ACC112 (cell line): ENCODE measurements at regions not wholly inside any gene's neighbourhood (a gene's known extent, or its start where the extent isn't known, plus 50 kb on each side); places are given as distances from the start of the nearest gene placed in this dataset.

ENCODE experiments used
- H2AFZ ChIP-seq: fragments of 200-600 bp; sonication (generic); one replicate; pipeline ENCODE4 v1.6.0; 2017; ENCODE audit warnings: antibody characterized with exemption, low read length; ENCODE audit not compliant: unreplicated experiment
- H3K27ac ChIP-seq: fragments of 200-600 bp; sonication (generic); 2 replicates; pipeline ENCODE4 v1.5.1; 2014; ENCODE audit warnings: low read depth, mild to moderate bottlenecking, antibody characterized with exemption, low read length, moderate library complexity
- H3K27me3 ChIP-seq: fragments of 200-600 bp; sonication (generic); 2 replicates; pipeline ENCODE4 v1.6.1; 2014; ENCODE audit warnings: mild to moderate bottlenecking, antibody characterized with exemption, low read length, moderate library complexity, mixed read lengths; ENCODE audit not compliant: insufficient read depth
- H3K36me3 ChIP-seq: fragments of 200-600 bp; sonication (generic); 2 replicates; pipeline ENCODE4 v1.6.1; 2016; ENCODE audit warnings: mild to moderate bottlenecking, antibody characterized with exemption, low read length, moderate library complexity, mixed read lengths; ENCODE audit not compliant: insufficient read depth
- H3K4me1 ChIP-seq: fragments of 200-600 bp; sonication (generic); one replicate; pipeline ENCODE4 v1.6.1; 2016; ENCODE audit warnings: low read length, mixed read lengths; ENCODE audit not compliant: insufficient read depth, unreplicated experiment, control insufficient read depth
- H3K4me3 ChIP-seq: fragments of 200-600 bp; sonication (generic); 2 replicates; pipeline ENCODE4 v1.5.1; 2014; ENCODE audit warnings: mild to moderate bottlenecking, low read depth, low read length
- H3K79me2 ChIP-seq: fragments of 200-600 bp; sonication (generic); one replicate; pipeline ENCODE4 v1.6.0; 2016; ENCODE audit warnings: low read length; ENCODE audit not compliant: control insufficient read depth, unreplicated experiment, insufficient read depth

DNA sequence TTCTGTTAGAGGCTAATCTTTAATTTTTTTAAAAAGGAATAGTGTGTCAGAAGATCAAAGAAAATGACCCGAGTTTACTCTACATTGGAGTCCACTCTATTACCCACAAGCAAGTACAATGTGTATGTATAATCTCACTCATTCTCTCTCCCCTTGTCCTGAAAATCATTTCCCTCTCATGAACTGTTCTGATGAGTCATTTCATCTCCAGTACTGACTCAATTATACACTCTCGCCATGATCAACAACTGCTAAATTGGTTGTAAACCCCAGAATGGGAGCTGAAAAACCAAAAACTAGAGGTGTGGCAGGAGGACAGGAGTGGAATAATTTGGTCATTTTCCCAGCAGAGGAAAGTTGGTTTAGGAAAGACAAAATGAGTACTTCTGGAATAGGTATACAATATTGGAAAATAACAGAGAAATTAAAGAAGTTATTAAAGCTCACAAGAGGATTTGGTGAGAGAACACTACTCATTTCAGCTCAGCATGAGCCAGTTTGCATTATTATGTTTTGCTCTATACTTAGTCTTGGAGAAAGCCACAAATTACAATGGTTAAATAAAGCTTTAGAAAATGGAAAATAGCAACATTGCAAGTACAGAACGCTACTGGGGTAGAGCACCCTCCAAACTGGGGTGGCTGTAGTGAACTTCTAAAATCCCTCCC, 144.3 kb upstream of the PFN2 start:
- no peaks in the 10 kb centered on the region for H3K36me3 ChIP-seq
- peak overlapping the region; percentile 65 for H2AFZ ChIP-seq
- no peaks in the 10 kb centered on the region for H3K79me2 ChIP-seq
- no peak overlapping the region; the same call in 1 of the 2 replicates for H3K4me3 ChIP-seq
- H3K27me3 ChIP-seq: no peaks in the 10 kb centered on the region
- H3K27ac ChIP-seq: peak overlapping the region; percentile 23; the same call in 1 of the 2 replicates
- H3K4me1 ChIP-seq: peaks cover 13% of the 10 kb centered on the region

DNA sequence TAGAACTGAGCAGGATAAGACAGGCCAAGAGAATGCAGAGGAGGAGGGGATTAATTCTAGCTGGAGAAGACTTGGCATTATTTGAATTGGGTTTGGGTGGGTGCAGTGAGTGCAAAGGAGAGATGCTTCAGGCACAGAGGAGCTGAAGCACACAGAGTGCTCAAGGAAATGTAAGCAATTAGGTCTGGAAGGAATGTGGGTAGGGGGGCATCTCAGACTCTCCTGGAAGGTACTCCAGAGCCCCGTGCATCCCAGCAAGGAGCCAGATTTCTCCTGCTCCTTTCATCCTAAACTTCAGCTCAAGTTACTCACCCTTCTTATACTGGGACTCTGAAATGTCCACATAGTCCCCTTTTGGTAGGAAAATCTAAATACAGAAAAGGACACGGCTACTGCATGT, 143.6 kb upstream of the PFN2 start:
- Histone ChIP-seq H3K4me1 (peaks cover 13% of the 10 kb centered on the region), H3K36me3 (no peaks in the 10 kb centered on the region), H3K27me3 (no peaks in the 10 kb centered on the region), H3K4me3 (no peak overlapping the region), H2AFZ (no peak overlapping the region), H3K79me2 (no peaks in the 10 kb centered on the region), H3K27ac (no peak overlapping the region)

DNA sequence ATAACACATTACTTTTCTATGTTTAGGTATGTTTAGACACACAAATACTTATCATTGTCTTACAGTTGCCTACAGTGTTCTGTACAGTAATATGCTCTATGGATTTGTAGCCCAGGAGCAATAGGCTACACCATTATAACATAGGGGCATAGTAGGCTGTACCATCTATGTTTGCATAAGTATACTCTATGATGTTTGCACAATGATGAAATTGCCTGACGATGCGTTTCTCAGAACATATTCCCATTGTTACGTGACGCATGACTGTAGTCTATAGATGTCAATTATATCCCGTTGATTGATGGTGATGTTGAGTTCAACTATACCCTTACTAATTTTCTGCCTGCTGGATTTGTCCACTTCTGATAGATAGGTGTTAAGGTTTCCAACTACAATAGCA, 139.4 kb upstream of the PFN2 start:
- no peaks in the 10 kb centered on the region for H3K79me2 ChIP-seq
- H3K27ac ChIP-seq: no peak overlapping the region
- H2AFZ ChIP-seq: no peak overlapping the region
- H3K4me1 ChIP-seq: peaks cover 36% of the 10 kb centered on the region
- no peaks in the 10 kb centered on the region for H3K36me3 ChIP-seq
- H3K4me3 ChIP-seq: no peak overlapping the region
- H3K27me3 ChIP-seq: no peaks in the 10 kb centered on the region

DNA sequence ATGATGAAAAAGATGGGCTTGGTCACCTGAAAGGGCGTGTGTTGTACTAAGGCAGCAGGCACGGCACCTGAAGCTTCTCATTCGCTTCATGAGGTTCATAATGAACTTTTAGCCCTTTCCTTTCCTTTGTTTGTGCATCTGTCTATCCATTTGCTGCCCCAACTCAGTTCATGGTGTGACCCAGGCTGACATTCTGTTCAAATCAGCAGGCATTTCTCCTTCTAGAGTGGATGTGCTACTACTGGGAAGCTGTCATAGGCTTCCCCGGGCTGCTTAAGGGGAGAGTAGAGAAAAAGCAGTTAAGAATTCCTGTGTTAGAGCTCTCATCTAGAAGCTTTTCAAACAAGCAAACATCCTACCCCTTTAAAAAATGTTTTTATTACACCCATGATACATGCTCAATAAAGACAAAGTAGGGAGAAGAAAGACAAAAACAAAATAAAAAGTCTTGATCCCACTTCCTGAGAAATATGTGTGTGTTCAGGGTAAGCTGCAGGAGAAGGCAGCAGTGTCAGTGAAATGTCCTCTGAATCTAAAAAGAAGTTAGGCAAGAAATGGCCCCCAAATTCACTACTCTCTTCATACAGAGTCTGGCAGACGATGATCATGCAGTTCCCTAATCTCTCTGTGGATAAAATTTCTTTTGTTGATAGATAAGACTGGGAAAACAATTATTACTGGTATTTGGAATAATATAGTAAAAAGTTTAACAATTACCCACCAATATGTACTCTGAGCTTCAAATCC, 136.9 kb upstream of the PFN2 start:
- Histone ChIP-seq H2AFZ (peak overlapping the region; percentile 54), H3K4me3 (peak overlapping the region; percentile 15; the same call in 1 of the 2 replicates), H3K36me3 (no peaks in the 10 kb centered on the region), H3K79me2 (no peaks in the 10 kb centered on the region), H3K27ac (peak overlapping the region; percentile 78), H3K4me1 (peaks cover 30% of the 10 kb centered on the region), H3K27me3 (no peaks in the 10 kb centered on the region)

DNA sequence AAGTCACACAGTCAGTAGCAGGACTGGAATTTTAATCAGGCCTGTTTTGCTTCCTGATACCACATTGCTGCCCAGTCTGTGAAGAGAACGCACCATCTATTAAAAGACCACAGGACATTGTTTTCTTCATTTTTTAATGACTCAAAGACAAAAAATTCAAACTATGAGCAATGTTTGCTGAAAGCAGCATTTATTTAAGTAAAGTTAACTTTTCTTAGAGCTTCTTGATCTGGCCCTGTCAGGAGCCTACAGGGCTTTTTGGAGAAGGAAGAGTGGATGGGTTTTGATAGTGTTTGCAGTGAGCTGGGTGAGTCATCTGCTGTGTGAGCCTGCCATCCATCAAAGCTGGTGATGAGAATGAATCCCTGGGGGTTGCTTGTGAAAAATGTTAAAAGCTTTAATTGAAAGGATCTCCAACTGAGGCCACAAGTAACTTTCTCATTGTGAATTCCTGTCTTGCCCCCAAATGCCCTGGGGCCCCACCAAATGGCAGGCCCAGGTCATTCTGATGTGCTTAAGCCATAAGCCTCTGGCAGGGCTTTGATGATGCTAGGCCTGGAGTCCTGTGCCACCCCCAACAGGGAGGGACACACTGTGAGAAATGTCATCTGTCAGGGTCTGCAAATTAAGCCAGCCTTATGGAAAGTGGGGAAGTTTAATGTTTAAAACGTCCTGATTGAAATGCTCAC, 136.2 kb upstream of the PFN2 start:
- peak overlapping the region; percentile 78 for H3K27ac ChIP-seq

DNA sequence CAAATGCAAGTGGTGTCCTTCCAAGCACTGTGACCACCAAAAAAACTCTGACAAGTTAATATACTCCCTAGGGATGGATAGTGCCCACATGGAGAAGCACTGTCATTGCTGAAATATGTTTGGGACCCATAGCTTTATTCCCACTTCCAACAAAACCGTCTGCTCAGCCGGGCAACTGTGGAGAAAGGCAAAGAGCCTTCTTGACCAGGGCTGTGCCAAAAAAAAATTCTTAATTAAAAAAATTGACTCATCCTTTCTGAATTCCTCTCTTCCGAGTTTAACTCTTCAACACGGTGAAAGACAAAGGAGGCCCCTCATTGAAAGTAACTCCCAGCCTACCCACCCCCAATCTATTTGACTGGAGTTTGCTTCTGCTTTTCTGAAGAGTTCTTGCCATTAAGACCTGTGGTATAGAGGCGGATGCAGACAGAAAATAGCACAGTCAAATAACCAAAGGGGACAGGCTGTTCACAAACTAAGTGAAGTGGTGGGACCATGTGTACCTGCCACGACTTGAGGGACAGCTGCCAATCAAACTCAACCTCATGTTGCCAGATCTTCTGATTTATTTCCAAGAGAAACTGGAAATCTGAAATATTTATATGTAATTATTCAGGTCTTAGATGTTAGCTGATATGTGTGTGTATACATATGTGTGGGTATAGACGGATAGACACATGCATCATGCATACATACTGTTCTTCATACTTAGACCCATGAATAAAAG, 135.4 kb upstream of the PFN2 start:
- no peak overlapping the region for H3K4me3 ChIP-seq
- no peaks in the 10 kb centered on the region for H3K27me3 ChIP-seq
- H3K4me1 ChIP-seq: peaks cover 30% of the 10 kb centered on the region
- H3K79me2 ChIP-seq: no peaks in the 10 kb centered on the region
- H3K36me3 ChIP-seq: no peaks in the 10 kb centered on the region
- H3K27ac ChIP-seq: peak overlapping the region; percentile 78
- H2AFZ ChIP-seq: no peak overlapping the region

More for the DNA sequence above, 136.2 kb upstream of the PFN2 start:
- H3K4me1 ChIP-seq: peaks cover 30% of the 10 kb centered on the region
- H3K27me3 ChIP-seq: no peaks in the 10 kb centered on the region
- no peaks in the 10 kb centered on the region for H3K79me2 ChIP-seq
- no peaks in the 10 kb centered on the region for H3K36me3 ChIP-seq
- H3K4me3 ChIP-seq: peak overlapping the region; percentile 15; the same call in 1 of the 2 replicates
- peak overlapping the region; percentile 54 for H2AFZ ChIP-seq

DNA sequence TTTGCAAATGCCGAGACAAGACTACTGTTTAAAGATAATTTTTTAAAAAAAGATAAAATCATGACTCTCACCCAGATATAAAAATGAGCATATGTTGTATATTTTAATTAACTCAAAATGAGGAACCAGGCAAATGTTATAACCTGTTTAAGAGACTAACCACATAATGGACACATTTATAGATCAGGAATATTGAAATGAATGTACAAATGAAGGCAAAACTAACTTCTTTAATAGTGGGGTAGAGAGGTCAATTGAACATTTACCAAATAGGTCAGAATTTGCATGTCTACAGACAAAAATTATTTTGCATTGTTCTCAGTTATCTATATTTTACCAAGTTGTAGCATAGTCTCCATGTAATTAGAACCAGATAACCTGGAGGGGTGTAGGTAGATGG, 134.3 kb upstream of the PFN2 start:
- Histone ChIP-seq H3K4me1 (peaks cover 30% of the 10 kb centered on the region), H2AFZ (no peak overlapping the region), H3K27me3 (no peaks in the 10 kb centered on the region), H3K36me3 (no peaks in the 10 kb centered on the region), H3K4me3 (no peak overlapping the region), H3K27ac (no peak overlapping the region), H3K79me2 (no peaks in the 10 kb centered on the region)

DNA sequence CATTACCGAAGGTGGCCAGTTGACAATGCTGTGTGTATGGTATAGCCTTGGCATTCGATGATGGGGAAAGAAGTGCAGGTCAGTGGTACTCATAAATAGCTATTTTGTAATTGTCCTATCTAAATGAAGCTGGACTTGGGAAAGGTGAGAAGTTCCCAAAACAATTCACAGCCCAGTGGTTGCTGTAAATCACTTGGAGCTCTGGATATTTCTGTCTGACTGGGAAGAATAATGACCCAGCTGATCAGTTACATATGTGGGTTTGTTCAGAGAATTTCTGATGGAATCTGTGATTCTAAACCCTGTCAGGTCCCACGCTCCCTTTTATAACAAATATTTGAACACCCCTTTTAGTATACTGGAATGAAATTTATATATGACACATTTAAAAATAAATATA, 133.9 kb upstream of the PFN2 start:
- peaks cover 30% of the 10 kb centered on the region for H3K4me1 ChIP-seq
- H3K27me3 ChIP-seq: no peaks in the 10 kb centered on the region

DNA sequence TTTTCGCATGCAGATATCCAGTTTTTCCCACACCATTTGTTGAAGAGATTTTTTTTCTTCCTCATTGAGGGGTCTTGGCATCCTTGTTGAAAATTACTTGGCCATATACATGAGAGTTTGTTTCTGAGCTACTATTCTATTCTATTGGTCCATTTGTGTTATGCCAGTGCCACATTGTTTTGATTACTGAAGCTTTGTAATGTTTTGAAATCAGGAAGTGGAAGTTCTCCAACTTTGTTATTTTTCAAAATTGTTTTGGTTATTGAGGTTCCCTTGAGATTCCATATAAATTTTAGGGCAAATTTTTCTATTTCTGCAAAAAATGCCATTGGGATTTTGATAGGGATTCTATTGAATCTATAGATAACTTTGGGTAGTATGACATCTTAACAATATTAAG, 130.3 kb upstream of the PFN2 start:
- Histone ChIP-seq H3K27me3 (no peaks in the 10 kb centered on the region), H3K36me3 (no peaks in the 10 kb centered on the region), H3K79me2 (no peaks in the 10 kb centered on the region), H3K27ac (no peak overlapping the region), H3K4me3 (no peak overlapping the region), H3K4me1 (peaks cover 29% of the 10 kb centered on the region), H2AFZ (no peak overlapping the region)

More for the DNA sequence above, 133.9 kb upstream of the PFN2 start:
- no peak overlapping the region for H3K27ac ChIP-seq
- H3K36me3 ChIP-seq: no peaks in the 10 kb centered on the region
- H2AFZ ChIP-seq: no peak overlapping the region
- no peaks in the 10 kb centered on the region for H3K79me2 ChIP-seq
- H3K4me3 ChIP-seq: no peak overlapping the region

DNA sequence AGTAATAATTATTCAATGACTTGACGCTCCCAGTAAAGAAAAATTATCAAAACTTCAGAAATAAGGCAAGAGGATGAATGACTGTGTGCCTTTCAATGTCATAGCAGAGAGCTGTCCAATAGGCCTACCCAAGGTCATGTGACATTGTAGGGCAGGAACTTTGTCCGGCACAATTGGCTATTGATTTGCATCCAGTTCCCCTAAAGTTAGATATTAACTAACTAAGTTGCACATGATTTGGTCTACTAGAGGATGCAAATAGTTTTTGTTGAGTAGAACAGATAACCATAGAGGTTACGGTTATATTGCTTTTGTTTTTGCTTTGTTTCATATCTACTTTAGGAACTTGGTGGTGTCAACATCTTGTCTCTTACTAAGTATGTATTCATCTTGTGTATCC, 127.9 kb upstream of the PFN2 start:
- Histone ChIP-seq H3K79me2 (no peaks in the 10 kb centered on the region), H2AFZ (no peak overlapping the region), H3K4me1 (peaks cover 35% of the 10 kb centered on the region), H3K36me3 (no peaks in the 10 kb centered on the region), H3K27ac (no peak overlapping the region), H3K27me3 (no peaks in the 10 kb centered on the region), H3K4me3 (no peak overlapping the region)
